GM20431 (cell line): ENCODE measurements at regions not wholly inside any gene's neighbourhood (a gene's known extent, or its start where the extent isn't known, plus 50 kb on each side); places are given as distances from the start of the nearest gene placed in this dataset.

ENCODE experiments used
- in situ Hi-C: fragments of 300-500 bp; cut with MseI, MboI; formaldehyde crosslinking; loops from one replicate; pipeline ENCODE4 v1.15.0; 2020; ENCODE audit warnings: low sequenced_read_pairs; ENCODE audit not compliant: unreplicated experiment

- in situ Hi-C loops = loop anchor here (25.0 kb wide), 1 partner anchor 299 kb away; no protein-coding TSS in a partner anchor
Measured at GRCh38 chr12:21713133-21713532, 55.5 kb upstream of the LDHB start.

GRCh38 chr12:21710958-21711775 is 53.5 kb upstream of the LDHB start:
- in situ Hi-C loops = loop anchor here (25.0 kb wide), 1 partner anchor 301 kb away; no protein-coding TSS in a partner anchor
